K562 (cell line): ENCODE measurements at regions not wholly inside any gene's neighbourhood (a gene's known extent, or its start where the extent isn't known, plus 50 kb on each side); places are given as distances from the start of the nearest gene placed in this dataset.

Experiments used
- ATAC-seq: fragments of 200-7000 bp; cut with Tn5 transposase; 3 replicates; pipeline ENCODE4 v1.9.1; 2020; ENCODE audit warnings: moderate library complexity
- BruUV-seq: library from RNA; stranded (reverse); fragments of 400-500 nt; replicated peaks from 2 replicates; lab custom pipeline; 2021; lab: Mats Ljungman, UMichigan
- CTCF ChIA-PET: fragments of 300-600 bp; formaldehyde crosslinking; extraction: SDS; loops from one replicate; lab custom pipeline; 2021; ENCODE audit warnings: low intra/inter-chr PET ratio; lab: Yijun Ruan, JAX
- POLR2A ChIA-PET: fragments of 300-600, 350-650 bp; sonication (Branson Sonifier 250); formaldehyde crosslinking; extraction: SDS; loops from one replicate; lab custom pipeline; 2021; ENCODE audit warnings: antibody characterized with exemption, inconsistent platforms; lab: Yijun Ruan, JAX
- DNase-seq, 4 experiments: peaks; one replicate each; pipeline versions ENCODE4 v3.0.0 to v3.0.0-alpha.2; 2011 to 2018; ENCODE audit warnings: low spot score in 3 of 4, mixed read lengths in 3 of 4; ENCODE audit errors: extremely low read depth in 1 of 4
- FAIRE-seq: peaks from 2 replicates; lab custom pipeline; 2011; peaks lifted over from hg19 to GRCh38; lab: Jason Lieb, UNC
- H2AFZ ChIP-seq: 2 replicates; pipeline ENCODE4 v1.6.0; 2011; ENCODE audit warnings: low read depth, low read length, control low read depth, inconsistent platforms
- H3K27ac ChIP-seq: fragments of 200-600 bp; 3 replicates; pipeline ENCODE4 v1.8.0; 2011; ENCODE audit warnings: low read depth, mild to moderate bottlenecking, control low read depth, inconsistent platforms, low read length, moderate library complexity, mixed read lengths; ENCODE audit errors: extremely low read depth
- H3K27me3 ChIP-seq, 2 experiments: fragments of 300-600 bp in 1 of 2; 2 replicates in 1 of 2; 3 replicates in 1 of 2; pipeline versions ENCODE4 v1.6.0 to v1.8.0; 2011; ENCODE audit warnings: inconsistent platforms in 2 of 2, low read length in 2 of 2, mild to moderate bottlenecking in 1 of 2, mixed read lengths in 1 of 2, moderate library complexity in 1 of 2; ENCODE audit not compliant: control insufficient read depth in 2 of 2, insufficient read depth in 2 of 2
- H3K36me3 ChIP-seq: fragments of 300-600 bp; 3 replicates; pipeline ENCODE4 v1.8.0; 2011; ENCODE audit warnings: mild to moderate bottlenecking, low read length, inconsistent platforms; ENCODE audit not compliant: control insufficient read depth, insufficient read depth
- H3K4me1 ChIP-seq, 2 experiments: fragments of 200-600 bp in 1 of 2; replicated peaks in 1 of 2; 2 replicates in 1 of 2; 3 replicates in 1 of 2; pipeline versions ENCODE4 v1.5.1 to v1.8.0; 2011; ENCODE audit warnings: inconsistent platforms in 2 of 2, low read length in 2 of 2, mild to moderate bottlenecking in 1 of 2, mixed read lengths in 1 of 2, moderate library complexity in 1 of 2; ENCODE audit not compliant: control insufficient read depth in 2 of 2, insufficient read depth in 2 of 2
- H3K4me2 ChIP-seq: 2 replicates; pipeline ENCODE4 v1.6.1; 2011; ENCODE audit warnings: low read length, control low read depth, inconsistent platforms, mixed read lengths; ENCODE audit not compliant: insufficient read depth
- H3K4me3 ChIP-seq: fragments of 200-600 bp; sonication (generic), shearing (Covaris generic); 2 replicates; pipeline ENCODE4 v1.5.1; 2016; ENCODE audit warnings: control low read depth, inconsistent platforms
- H3K79me2 ChIP-seq: fragments of 200-600 bp; 3 replicates; pipeline ENCODE4 v1.8.0; 2011; ENCODE audit warnings: low read length, inconsistent platforms; ENCODE audit not compliant: control insufficient read depth, insufficient read depth
- H3K9ac ChIP-seq, 2 experiments: 2 replicates each; pipeline versions ENCODE4 v1.6.0 to v1.6.1; 2011; ENCODE audit warnings: low read depth in 2 of 2, low read length in 2 of 2, control low read depth in 1 of 2, inconsistent platforms in 1 of 2, mild to moderate bottlenecking in 1 of 2, mixed read lengths in 1 of 2; ENCODE audit not compliant: insufficient read depth in 1 of 2
- H3K9me1 ChIP-seq: one replicate; pipeline ENCODE4 v1.6.0; 2011; ENCODE audit warnings: inconsistent platforms, mild to moderate bottlenecking, low read length, moderate library complexity; ENCODE audit not compliant: control insufficient read depth, insufficient read depth
- H3K9me3 ChIP-seq: replicated peaks from 2 replicates; pipeline ENCODE4 v1.5.1; 2011; ENCODE audit warnings: low read depth, low read length, inconsistent platforms; ENCODE audit not compliant: control insufficient read depth, insufficient read depth
- H4K20me1 ChIP-seq: replicated peaks from 2 replicates; pipeline ENCODE4 v1.6.1; 2011; ENCODE audit warnings: low read length, inconsistent platforms, mixed read lengths; ENCODE audit not compliant: control insufficient read depth, insufficient read depth
- IFI16 ChIP-seq: fragments of 250-450 bp; sonication (Bioruptor Pico); IDR thresholded peaks from 2 replicates; pipeline ENCODE4 v2.1.2; 2022; ENCODE audit warnings: mild to moderate bottlenecking, inconsistent platforms
- NFATC3 ChIP-seq: fragments of 450-650 bp; IDR thresholded peaks from 2 replicates; pipeline ENCODE4 v1.6.1; 2017; ENCODE audit warnings: mild to moderate bottlenecking
- SRSF3 ChIP-seq: fragments of 200-400 bp; formaldehyde crosslinking; IDR thresholded peaks from 2 replicates; pipeline ENCODE4 v1.6.1; 2016; ENCODE audit warnings: mild to moderate bottlenecking, low read length, moderate library complexity; ENCODE audit not compliant: insufficient read depth
- TCF7L2 ChIP-seq: fragments of 150-350 bp; IDR thresholded peaks from 2 replicates; pipeline ENCODE4 v1.6.1; 2016; ENCODE audit warnings: low read depth, mild to moderate bottlenecking, low read length, moderate library complexity
- U2AF1 ChIP-seq: fragments of 200-400 bp; formaldehyde crosslinking; optimal IDR thresholded peaks from 2 replicates; pipeline ENCODE3; 2017; ENCODE audit warnings: mild to moderate bottlenecking, low read depth, low read length, moderate library complexity
- ZEB2 ChIP-seq: fragments of 450-650 bp; IDR thresholded peaks from 2 replicates; pipeline ENCODE4 v1.6.1; 2016
- ZNF134 ChIP-seq: fragments of 250-450 bp; sonication (Bioruptor Pico); conservative IDR thresholded peaks from 2 replicates; pipeline ENCODE4 v1.4.0; 2020
- WGBS: fragments of 100-300 bp; shearing (Covaris generic); methylation state at CpG from one replicate; pipeline ENCODE4 v1.1.6; 2016; ENCODE audit warnings: low coverage, mixed read lengths; ENCODE audit not compliant: insufficient coverage; ENCODE audit errors: missing lambda C conversion rate; 5-methylcytosine and 5-hydroxymethylcytosine counted together
- in situ Hi-C: fragments of 300-500 bp; cut with MboI; formaldehyde crosslinking; loops from 4 replicates; pipeline ENCODE4 v1.15.0; 2018; ENCODE audit warnings: inconsistent platforms, mixed read lengths
- intact Hi-C: fragments of 100-400 bp; cut with micrococcal nuclease; formaldehyde crosslinking; loops from 2 replicates; pipeline ENCODE4 v1.14.2; 2022
- TF ChIP-seq, protein P1 (sequence below): conservative IDR thresholded peaks from 2 replicates; pipeline ENCODE4 v1.6.1; 2011; ENCODE audit warnings: low read depth, mild to moderate bottlenecking, low read length; ENCODE audit not compliant: control insufficient read depth

GRCh38 chr4:123573866-123574508, 177.4 kb downstream of the SPRY1 start:
- in situ Hi-C loops: no loop called here
- 4% methylated on average over 8 of the region's 8 CpGs for WGBS
- CTCF ChIA-PET: no interaction called here
- no peaks in the 10 kb centered on the region for H3K36me3 ChIP-seq
- no peak overlapping the region for H3K9ac ChIP-seq
- no peaks in the 10 kb centered on the region for H3K9me1 ChIP-seq
- TF ChIP-seq SRSF3: no peak
- no peak for TF ChIP-seq ZEB2
- no peak for TF ChIP-seq IFI16 (CRISPR knock-in tag)
- no peak for TF ChIP-seq TCF7L2
- no peak for TF ChIP-seq NFATC3
- TF ChIP-seq, protein P1, sequence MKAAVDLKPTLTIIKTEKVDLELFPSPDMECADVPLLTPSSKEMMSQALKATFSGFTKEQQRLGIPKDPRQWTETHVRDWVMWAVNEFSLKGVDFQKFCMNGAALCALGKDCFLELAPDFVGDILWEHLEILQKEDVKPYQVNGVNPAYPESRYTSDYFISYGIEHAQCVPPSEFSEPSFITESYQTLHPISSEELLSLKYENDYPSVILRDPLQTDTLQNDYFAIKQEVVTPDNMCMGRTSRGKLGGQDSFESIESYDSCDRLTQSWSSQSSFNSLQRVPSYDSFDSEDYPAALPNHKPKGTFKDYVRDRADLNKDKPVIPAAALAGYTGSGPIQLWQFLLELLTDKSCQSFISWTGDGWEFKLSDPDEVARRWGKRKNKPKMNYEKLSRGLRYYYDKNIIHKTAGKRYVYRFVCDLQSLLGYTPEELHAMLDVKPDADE: no peak
- no peak for TF ChIP-seq ZNF134
- no peak for TF ChIP-seq U2AF1
- TF ChIP-seq, all 486 proteins: peak for 0
- H3K4me2 ChIP-seq: no peak overlapping the region
- no peak overlapping the region for H3K27ac ChIP-seq
- POLR2A ChIA-PET: interaction anchor here (0.7 kb wide), 1 partner anchor 54 kb away, joined by 3 read pairs; no protein-coding TSS in a partner anchor
- intact Hi-C loops: no loop called here
- H3K9me3 ChIP-seq: no peaks in the 10 kb centered on the region
- no peak overlapping the region for H3K4me3 ChIP-seq
- H3K79me2 ChIP-seq: no peaks in the 10 kb centered on the region
- BruUV-seq: no TSS peak
- no peak; the same call in 1 of the 3 replicates for ATAC-seq
- peak overlapping the region; percentile 53; the same call in 1 of the 2 replicates for H2AFZ ChIP-seq
- H4K20me1 ChIP-seq: no peaks in the 10 kb centered on the region
- no peak for DNase-seq
- no peak for FAIRE-seq
- H3K27me3 ChIP-seq: no peaks in the 10 kb centered on the region
- H3K4me1 ChIP-seq: no peaks in the 10 kb centered on the region
